ENCODE measurements at regions not wholly inside any gene's neighbourhood (a gene's known extent, or its start where the extent isn't known, plus 50 kb on each side); places are given as distances from the start of the nearest gene placed in this dataset.
"Not testable (repeated sequence)": the region's sequence is repeated elsewhere in the genome, so short reads cannot be mapped to it uniquely, and the experiment has no call there.

DNA sequence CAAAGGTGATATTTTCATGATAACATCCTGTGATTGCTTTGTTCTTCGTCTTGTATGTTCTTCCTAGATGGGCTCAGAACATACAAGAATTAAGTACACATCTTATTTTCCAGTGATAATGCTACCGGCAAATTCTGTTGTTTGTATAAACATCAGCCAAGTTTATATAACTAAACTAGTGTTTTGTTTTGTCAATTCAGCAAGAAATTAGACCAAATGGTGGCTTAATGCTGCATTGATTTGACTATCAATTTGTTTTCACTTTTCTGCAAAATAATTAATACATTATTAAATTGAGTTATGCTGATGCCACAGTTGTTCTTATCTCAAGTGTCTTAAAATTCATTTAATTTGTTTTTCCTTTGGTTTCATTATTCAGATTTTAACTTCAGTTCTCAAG, 177.7 kb downstream of the OR4F29 start:
- not testable (repeated sequence) for H3K4me3 ChIP-seq (ENCODE audit: control insufficient read depth, low read depth, low read length); DNase-seq (ENCODE audit: low read depth)

GRCh38 chr1:267815-268214, 183.7 kb downstream of the OR4F29 start:
- H3K4me3 ChIP-seq (ENCODE audit: control insufficient read depth, low read depth, low read length), result not testable (repeated sequence)
- peak; percentile 59 for TF ChIP-seq CTCF (IDR thresholded peaks at IDR 0.05; ENCODE audit: control insufficient read depth, insufficient read depth, low read depth, low read length, missing control alignments)
- peak; percentile 7 for DNase-seq (ENCODE audit: low read depth)

Data from AG09309 (cell line).